Endodermal cell (in vitro differentiated cells): ENCODE measurements at regions not wholly inside any gene's neighbourhood (a gene's known extent, or its start where the extent isn't known, plus 50 kb on each side); places are given as distances from the start of the nearest gene placed in this dataset.

Experiments used
- DNase-seq: peaks from one replicate; pipeline ENCODE4 v3.0.0-alpha.2; 2017
- H3K27ac ChIP-seq: 2 replicates; pipeline ENCODE4 v1.5.1; 2013; ENCODE audit warnings: mild to moderate bottlenecking, low read depth, low read length, moderate library complexity
- H3K27me3 ChIP-seq: 2 replicates; pipeline ENCODE4 v1.6.1; 2013; ENCODE audit warnings: mild to moderate bottlenecking, low read length, moderate library complexity; ENCODE audit not compliant: insufficient read depth, control insufficient read depth, poor library complexity, severe bottlenecking
- H3K36me3 ChIP-seq: 2 replicates; pipeline ENCODE4 v1.7.0; 2013; ENCODE audit warnings: mild to moderate bottlenecking, low read length, moderate library complexity; ENCODE audit not compliant: control insufficient read depth, insufficient read depth
- H3K4me1 ChIP-seq: one replicate; pipeline ENCODE4 v1.7.0; 2013; ENCODE audit warnings: low read length; ENCODE audit not compliant: control insufficient read depth, insufficient read depth
- H3K4me3 ChIP-seq: 2 replicates; pipeline ENCODE4 v1.5.1; 2013; ENCODE audit warnings: mild to moderate bottlenecking, low read length, moderate library complexity
- H3K9ac ChIP-seq: 2 replicates; pipeline ENCODE4 v1.6.1; 2013; ENCODE audit warnings: mild to moderate bottlenecking, low read length, moderate library complexity; ENCODE audit not compliant: poor library complexity, severe bottlenecking; ENCODE audit errors: extremely low read depth
- H3K9me3 ChIP-seq: 2 replicates; pipeline ENCODE4 v1.6.1; 2013; ENCODE audit warnings: mild to moderate bottlenecking, low read length, moderate library complexity; ENCODE audit not compliant: control insufficient read depth
- H3K27ac Mint-ChIP-seq: 2 replicates; pipeline ENCODE4 v1.8.0; 2020; ENCODE audit warnings: mixed read lengths
- H3K27me3 Mint-ChIP-seq: 2 replicates; pipeline ENCODE4 v1.8.0; 2021; ENCODE audit warnings: mild to moderate bottlenecking, mixed read lengths; ENCODE audit not compliant: insufficient read depth
- H3K36me3 Mint-ChIP-seq: 2 replicates; pipeline ENCODE4 v1.8.0; 2020; ENCODE audit warnings: low read depth, mixed read lengths
- H3K4me1 Mint-ChIP-seq: 2 replicates; pipeline ENCODE4 v1.8.0; 2020; ENCODE audit warnings: mixed read lengths
- H3K4me3 Mint-ChIP-seq: 2 replicates; pipeline ENCODE4 v1.8.0; 2020; ENCODE audit warnings: mild to moderate bottlenecking, moderate library complexity, mixed read lengths
- H3K9me3 Mint-ChIP-seq: 2 replicates; pipeline ENCODE4 v1.8.0; 2020; ENCODE audit warnings: mild to moderate bottlenecking, mixed read lengths
- CTCF ChIP-seq: fragments of 200-600 bp; sonication (generic); conservative IDR thresholded peaks from 2 replicates; pipeline ENCODE4 v1.5.0; 2021; ENCODE audit warnings: antibody characterized with exemption, mild to moderate bottlenecking
- WGBS, 2 experiments: methylation state at CpG; one replicate each; pipeline versions ENCODE4 v1.1.5 to v1.1.7; 2013; ENCODE audit warnings: missing lambda C conversion rate in 2 of 2, mixed read lengths in 1 of 2; ENCODE audit not compliant: insufficient coverage in 1 of 2, insufficient read length in 1 of 2; 5-methylcytosine and 5-hydroxymethylcytosine counted together

DNA sequence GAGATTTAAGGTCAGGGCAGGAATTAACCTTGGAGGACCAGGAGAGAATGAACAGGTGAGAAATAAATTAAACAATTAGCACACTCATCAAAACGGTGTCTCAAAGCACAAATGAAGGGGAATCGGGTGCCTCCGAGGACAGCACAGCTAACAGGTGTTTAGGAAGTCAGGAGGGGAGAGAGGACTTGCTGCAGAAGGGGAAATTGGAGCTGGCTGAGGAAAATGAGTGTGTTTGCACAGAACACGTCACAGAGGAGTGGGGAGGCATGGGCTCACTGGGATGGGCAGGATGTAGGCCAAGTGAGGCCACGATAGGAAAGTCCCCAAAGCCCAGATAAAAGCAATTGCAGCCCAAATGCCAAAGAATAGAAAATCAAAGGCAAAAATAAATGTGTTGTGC is 121.7 kb downstream of the ZNF664 start:
- WGBS, 2 experiments, result 94 to 95% methylated on average over 5 of the region's 5 CpGs

DNA sequence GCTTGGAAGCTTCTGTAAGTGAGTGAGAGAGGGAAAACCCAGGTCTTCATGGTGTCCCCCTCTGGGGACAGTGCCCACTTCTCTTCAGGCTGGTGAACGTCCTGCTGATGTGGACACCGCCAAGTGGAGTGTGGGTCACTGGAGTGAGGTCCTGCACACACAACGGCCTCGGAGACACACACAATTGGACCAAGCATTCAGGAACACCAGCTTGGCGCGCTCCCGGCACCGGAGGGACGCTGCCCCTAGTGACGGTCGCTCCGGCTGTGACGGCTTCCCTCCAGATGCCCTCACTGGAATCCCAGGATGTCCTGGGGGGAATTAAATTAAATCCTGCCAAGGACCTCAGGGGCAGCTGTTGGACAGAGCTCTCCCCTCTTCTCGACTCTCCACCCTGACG is 123.1 kb downstream of the ZNF664 start:
- Histone ChIP-seq H3K27me3 (no peaks in the 10 kb centered on the region), H3K9me3 (no peaks in the 10 kb centered on the region), H3K27ac (no peak overlapping the region), H3K4me3 (no peak overlapping the region), H3K36me3 (no peaks in the 10 kb centered on the region), H3K9ac (no peak overlapping the region), H3K4me1 (peaks cover 4% of the 10 kb centered on the region)
- Mint-ChIP-seq H3K4me1 (peaks cover 12% of the 10 kb centered on the region), H3K27ac (no peak overlapping the region), H3K27me3 (peaks cover 2% of the 10 kb centered on the region), H3K9me3 (peaks cover 12% of the 10 kb centered on the region), H3K4me3 (no peak overlapping the region), H3K36me3 (no peaks in the 10 kb centered on the region)
- 95% methylated on average over 14 to 15 of the region's 15 CpGs for WGBS, 2 experiments
- TF ChIP-seq CTCF, result no peak
- no peak for DNase-seq

More for the DNA sequence above, 121.7 kb downstream of the ZNF664 start:
- Mint-ChIP-seq H3K9me3 (peaks cover 2% of the 10 kb centered on the region), H3K4me1 (peaks cover 10% of the 10 kb centered on the region), H3K4me3 (no peak overlapping the region), H3K27ac (no peak overlapping the region), H3K27me3 (peaks cover 2% of the 10 kb centered on the region), H3K36me3 (no peaks in the 10 kb centered on the region)
- no peak for TF ChIP-seq CTCF
- Histone ChIP-seq H3K4me3 (no peak overlapping the region), H3K9me3 (no peaks in the 10 kb centered on the region), H3K27ac (no peak overlapping the region), H3K9ac (no peak overlapping the region), H3K36me3 (no peaks in the 10 kb centered on the region), H3K27me3 (no peaks in the 10 kb centered on the region), H3K4me1 (peaks cover 4% of the 10 kb centered on the region)
- DNase-seq, result no peak

DNA sequence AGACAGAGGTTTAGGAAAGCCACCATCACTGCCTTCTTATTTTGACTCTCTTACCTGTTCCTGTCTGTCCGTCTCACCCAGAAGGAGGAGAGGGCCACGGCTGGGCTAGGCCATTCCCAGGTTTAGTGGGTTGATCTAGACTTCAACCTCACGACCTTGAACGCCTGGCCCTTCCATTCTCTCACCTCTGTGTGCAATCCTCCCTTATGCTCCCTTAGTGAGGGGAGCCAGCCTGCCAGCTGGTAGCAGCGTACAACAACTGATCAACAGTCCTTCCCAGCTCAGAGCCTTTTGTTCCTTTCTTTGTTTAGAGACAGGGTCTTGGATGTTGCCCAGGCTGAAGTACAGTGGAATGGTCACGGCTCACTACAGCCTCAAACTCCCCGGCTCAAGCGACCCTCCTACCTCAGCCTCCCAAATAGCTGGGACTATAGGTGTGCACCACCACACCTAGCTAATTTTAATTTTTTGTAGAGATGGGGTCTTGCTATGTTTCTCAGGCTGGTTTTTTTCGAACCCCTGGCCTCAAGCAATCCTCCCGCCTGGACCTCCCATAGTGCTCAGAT is 123.9 kb downstream of the ZNF664 start:
- no peaks in the 10 kb centered on the region for H3K36me3 ChIP-seq
- Mint-ChIP-seq H3K27ac (no peak overlapping the region), H3K27me3 (peaks cover 2% of the 10 kb centered on the region), H3K36me3 (no peaks in the 10 kb centered on the region), H3K4me3 (no peak overlapping the region), H3K9me3 (peaks cover 12% of the 10 kb centered on the region), H3K4me1 (peaks cover 12% of the 10 kb centered on the region)
- no peaks in the 10 kb centered on the region for H3K27me3 ChIP-seq
- no peak for DNase-seq
- no peaks in the 10 kb centered on the region for H3K9me3 ChIP-seq
- no peak for TF ChIP-seq CTCF
- no peak overlapping the region for H3K9ac ChIP-seq
- 87 to 94% methylated on average over 6 to 10 of the region's 10 CpGs for WGBS, 2 experiments
- no peak overlapping the region for H3K27ac ChIP-seq
- no peak overlapping the region for H3K4me3 ChIP-seq
- peaks cover 4% of the 10 kb centered on the region for H3K4me1 ChIP-seq
